IPS-15b (cell line): ENCODE measurements at regions not wholly inside any gene's neighbourhood (a gene's known extent, or its start where the extent isn't known, plus 50 kb on each side); places are given as distances from the start of the nearest gene placed in this dataset.

ENCODE experiments used
- H3K27me3 ChIP-seq: one replicate; pipeline ENCODE4 v1.6.1; 2013; ENCODE audit warnings: low read length; ENCODE audit not compliant: control insufficient read depth, insufficient read depth
- H3K36me3 ChIP-seq: one replicate; pipeline ENCODE4 v1.6.1; 2013; ENCODE audit warnings: low read length; ENCODE audit not compliant: control insufficient read depth, insufficient read depth
- H3K4me1 ChIP-seq: one replicate; pipeline ENCODE4 v1.6.1; 2013; ENCODE audit warnings: mild to moderate bottlenecking, low read length; ENCODE audit not compliant: control insufficient read depth, insufficient read depth
- H3K4me3 ChIP-seq: one replicate; pipeline ENCODE4 v1.5.1; 2013; ENCODE audit warnings: low read depth, low read length
- H3K9ac ChIP-seq: one replicate; pipeline ENCODE4 v1.6.1; 2013; ENCODE audit warnings: low read depth, mild to moderate bottlenecking, low read length
- H3K9me3 ChIP-seq: one replicate; pipeline ENCODE4 v1.6.1; 2013; ENCODE audit warnings: mild to moderate bottlenecking, low read length; ENCODE audit not compliant: control insufficient read depth, insufficient read depth

DNA sequence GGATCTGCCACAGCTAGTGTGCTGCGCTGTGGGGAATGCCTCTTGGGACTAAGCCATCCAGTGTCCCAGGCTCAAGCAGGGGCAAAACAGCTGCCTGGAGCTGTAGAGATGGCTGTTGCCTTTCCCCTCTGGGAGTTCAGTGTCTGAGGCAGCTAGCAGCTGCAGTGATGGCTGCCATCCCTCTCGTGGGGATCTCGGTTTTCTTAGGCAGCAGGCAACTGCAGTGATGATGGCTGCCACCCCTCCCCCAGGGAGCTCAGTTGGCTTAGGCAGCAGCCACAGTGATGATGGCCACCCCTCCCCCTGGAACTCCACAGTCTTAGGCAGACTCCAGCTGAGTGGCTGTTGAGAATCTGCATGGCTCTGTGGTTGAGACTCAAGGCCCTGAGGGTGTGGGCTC, 1389.2 kb upstream of the NUDT12 start:
- H3K9ac ChIP-seq, result no peak overlapping the region
- no peaks in the 10 kb centered on the region for H3K27me3 ChIP-seq

DNA sequence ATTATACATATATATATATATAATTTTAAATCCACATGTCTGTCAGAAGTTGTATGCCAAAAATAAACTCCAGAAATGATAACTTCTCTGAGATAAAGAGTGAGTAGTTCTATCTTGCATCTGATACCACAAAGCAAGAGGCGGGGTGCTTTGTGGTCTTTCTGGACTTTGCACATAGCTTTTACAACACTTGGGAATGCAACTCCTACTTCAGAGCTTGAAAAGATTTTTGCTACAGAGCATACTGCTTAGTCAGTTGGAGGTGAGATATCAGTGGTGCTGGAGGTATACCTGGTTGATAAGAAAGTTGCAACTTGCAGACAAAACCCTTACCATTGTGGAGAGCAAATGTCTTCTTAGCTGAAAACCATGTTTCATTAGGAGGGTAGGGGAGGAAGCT, 1384.5 kb upstream of the NUDT12 start:
- Histone ChIP-seq H3K4me3 (no peak overlapping the region), H3K27me3 (no peaks in the 10 kb centered on the region), H3K36me3 (no peaks in the 10 kb centered on the region), H3K9ac (no peak overlapping the region), H3K4me1 (no peaks in the 10 kb centered on the region), H3K9me3 (no peaks in the 10 kb centered on the region)

More for the DNA sequence above, 1389.2 kb upstream of the NUDT12 start:
- H3K9me3 ChIP-seq, result no peaks in the 10 kb centered on the region
- H3K4me3 ChIP-seq, result no peak overlapping the region
- H3K36me3 ChIP-seq, result no peaks in the 10 kb centered on the region
- H3K4me1 ChIP-seq, result no peaks in the 10 kb centered on the region

- Histone ChIP-seq H3K9ac (no peak overlapping the region), H3K9me3 (no peaks in the 10 kb centered on the region), H3K4me3 (no peak overlapping the region), H3K4me1 (no peaks in the 10 kb centered on the region), H3K36me3 (no peaks in the 10 kb centered on the region), H3K27me3 (no peaks in the 10 kb centered on the region)
Measured at GRCh38 chr5:104942735-104943134, 1380.1 kb upstream of the NUDT12 start.

DNA sequence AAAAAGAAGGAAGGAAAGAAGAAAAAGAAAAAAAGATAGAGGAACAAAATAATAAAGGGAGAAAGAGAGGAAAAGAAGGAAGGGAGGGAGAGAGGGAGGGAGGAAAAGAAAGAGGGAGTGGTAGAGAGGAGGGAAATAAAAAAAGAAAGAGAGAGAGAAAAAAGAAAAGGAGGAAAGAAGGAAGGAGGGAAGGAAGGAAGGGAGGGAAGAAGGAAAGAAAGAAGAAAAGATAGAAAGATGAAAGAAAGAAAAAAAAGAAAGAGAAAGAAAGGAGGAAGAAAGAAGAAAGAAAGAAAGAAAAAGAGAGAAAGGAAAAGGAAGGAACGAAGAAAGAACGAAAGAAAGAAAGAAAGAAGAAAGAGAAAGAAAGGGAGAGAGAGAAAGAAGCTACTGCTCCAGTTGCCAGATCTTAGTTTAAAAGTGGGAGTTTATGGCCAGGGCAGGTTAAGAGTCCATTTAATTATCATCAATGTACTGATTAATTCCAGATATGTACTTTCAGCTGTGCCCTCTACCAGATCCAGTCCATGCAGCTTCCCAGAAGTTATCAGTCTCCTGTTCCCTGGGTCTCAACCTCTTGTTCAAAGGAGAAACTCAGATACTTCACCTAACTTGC, 1378.5 kb upstream of the NUDT12 start:
- H3K27me3 ChIP-seq, result no peaks in the 10 kb centered on the region
- no peaks in the 10 kb centered on the region for H3K9me3 ChIP-seq
- no peaks in the 10 kb centered on the region for H3K36me3 ChIP-seq
- no peak overlapping the region for H3K9ac ChIP-seq
- no peak overlapping the region for H3K4me3 ChIP-seq
- no peaks in the 10 kb centered on the region for H3K4me1 ChIP-seq

- Histone ChIP-seq H3K9me3 (no peaks in the 10 kb centered on the region), H3K36me3 (no peaks in the 10 kb centered on the region)
Measured at GRCh38 chr5:104937598-104937997, 1375.0 kb upstream of the NUDT12 start.

GRCh38 chr5:104932431-104932830, 1369.8 kb upstream of the NUDT12 start:
- no peak overlapping the region for H3K9ac ChIP-seq
- H3K4me3 ChIP-seq, result no peak overlapping the region
- no peaks in the 10 kb centered on the region for H3K27me3 ChIP-seq
- no peaks in the 10 kb centered on the region for H3K4me1 ChIP-seq
- H3K36me3 ChIP-seq, result no peaks in the 10 kb centered on the region
- no peaks in the 10 kb centered on the region for H3K9me3 ChIP-seq

More at GRCh38 chr5:104937598-104937997, 1375.0 kb upstream of the NUDT12 start:
- H3K9ac ChIP-seq, result no peak overlapping the region
- no peaks in the 10 kb centered on the region for H3K27me3 ChIP-seq
- no peak overlapping the region for H3K4me3 ChIP-seq
- H3K4me1 ChIP-seq, result no peaks in the 10 kb centered on the region

DNA sequence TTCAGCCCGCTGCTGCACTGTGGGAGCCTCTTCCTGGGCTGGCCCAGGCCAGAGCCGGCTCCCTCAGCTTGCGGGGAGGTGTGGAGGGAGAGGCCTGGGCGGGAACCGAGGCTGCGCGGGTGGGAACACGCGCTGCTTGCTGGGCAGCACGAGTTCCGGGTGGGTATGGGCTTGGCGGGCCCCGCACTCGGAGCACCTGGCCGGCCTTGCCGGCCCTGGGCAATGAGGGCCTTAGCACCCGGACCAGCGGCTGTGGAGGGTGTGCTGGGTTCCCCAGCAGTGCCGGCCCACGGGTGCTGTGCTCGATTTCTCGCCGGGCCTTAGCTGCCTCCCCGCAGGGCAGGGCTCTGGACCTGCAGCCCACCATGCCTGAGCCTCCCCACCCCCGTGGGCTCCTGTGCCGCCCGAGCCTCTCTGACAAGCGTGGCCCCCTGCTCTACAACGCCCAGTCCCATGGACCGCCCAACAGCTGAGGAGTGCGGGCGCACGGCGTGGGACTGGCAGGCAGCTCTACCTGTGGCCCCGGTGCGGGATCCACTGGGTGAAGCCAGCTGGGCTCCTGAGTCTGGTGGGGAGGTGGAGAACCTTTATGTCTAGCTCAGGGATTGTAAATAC, 1366.4 kb upstream of the NUDT12 start:
- Histone ChIP-seq H3K9ac (no peak overlapping the region), H3K9me3 (no peaks in the 10 kb centered on the region), H3K4me3 (no peak overlapping the region), H3K36me3 (no peaks in the 10 kb centered on the region), H3K27me3 (no peaks in the 10 kb centered on the region), H3K4me1 (no peaks in the 10 kb centered on the region)

DNA sequence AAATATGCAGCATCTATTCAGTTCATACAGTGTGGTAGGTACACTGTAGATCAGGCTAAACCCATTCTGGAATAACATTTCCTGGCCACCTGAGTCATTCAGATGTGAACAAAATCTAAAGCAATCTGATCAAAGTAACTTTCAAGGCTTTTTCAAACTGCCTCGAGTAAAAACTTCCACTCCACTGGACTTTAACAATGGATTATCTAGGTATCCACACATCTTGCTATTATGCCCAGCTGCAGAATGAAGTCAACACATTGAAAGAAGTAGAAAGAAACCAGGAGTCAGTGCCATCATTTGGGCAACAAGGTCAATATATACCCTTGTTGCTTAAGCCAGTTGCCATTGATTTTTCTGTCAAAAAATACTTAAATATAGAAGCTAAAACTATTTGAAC, 1352.6 kb upstream of the NUDT12 start:
- no peak overlapping the region for H3K9ac ChIP-seq
- H3K27me3 ChIP-seq, result no peaks in the 10 kb centered on the region
- no peaks in the 10 kb centered on the region for H3K36me3 ChIP-seq
- H3K4me3 ChIP-seq, result no peak overlapping the region
- no peaks in the 10 kb centered on the region for H3K9me3 ChIP-seq
- H3K4me1 ChIP-seq, result no peaks in the 10 kb centered on the region

- Histone ChIP-seq H3K36me3 (no peaks in the 10 kb centered on the region), H3K27me3 (no peaks in the 10 kb centered on the region), H3K4me1 (no peaks in the 10 kb centered on the region), H3K9ac (no peak overlapping the region), H3K4me3 (no peak overlapping the region), H3K9me3 (no peaks in the 10 kb centered on the region)
Measured at GRCh38 chr5:104914536-104915070, 1352.0 kb upstream of the NUDT12 start.

DNA sequence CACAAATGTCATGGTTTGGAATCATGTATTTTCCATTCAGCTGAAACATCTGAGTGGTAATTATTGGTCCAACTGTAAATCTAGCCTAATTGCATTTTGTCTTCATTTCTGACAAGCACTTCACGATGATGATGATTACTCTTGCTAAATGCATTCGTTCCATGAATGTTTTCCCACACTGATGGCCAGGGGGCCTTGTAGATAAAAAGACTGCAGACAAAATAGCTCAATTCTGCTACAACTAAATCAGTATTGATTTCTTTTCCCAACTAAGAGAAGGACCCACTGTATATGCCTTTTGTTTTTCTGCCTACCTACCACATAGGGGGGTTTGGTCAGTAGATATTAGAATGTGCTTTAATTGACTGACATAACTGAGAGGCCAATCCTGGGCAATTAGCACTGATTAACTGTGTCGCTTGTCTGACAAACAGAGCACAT, 1351.3 kb upstream of the NUDT12 start:
- H3K9me3 ChIP-seq, result no peaks in the 10 kb centered on the region
- no peak overlapping the region for H3K4me3 ChIP-seq
- H3K9ac ChIP-seq, result no peak overlapping the region
- no peaks in the 10 kb centered on the region for H3K27me3 ChIP-seq
- H3K36me3 ChIP-seq, result no peaks in the 10 kb centered on the region
- no peaks in the 10 kb centered on the region for H3K4me1 ChIP-seq

- Histone ChIP-seq H3K4me3 (no peak overlapping the region), H3K27me3 (no peaks in the 10 kb centered on the region), H3K4me1 (no peaks in the 10 kb centered on the region), H3K9me3 (no peaks in the 10 kb centered on the region), H3K36me3 (no peaks in the 10 kb centered on the region), H3K9ac (no peak overlapping the region)
Measured at GRCh38 chr5:104909803-104910202, 1347.2 kb upstream of the NUDT12 start.

- Histone ChIP-seq H3K9me3 (no peaks in the 10 kb centered on the region), H3K36me3 (no peaks in the 10 kb centered on the region), H3K4me3 (no peak overlapping the region), H3K4me1 (no peaks in the 10 kb centered on the region), H3K27me3 (no peaks in the 10 kb centered on the region), H3K9ac (no peak overlapping the region)
Measured at GRCh38 chr5:104904561-104904960, 1342.0 kb upstream of the NUDT12 start.
